ENCODE measurements at regions not wholly inside any gene's neighbourhood (a gene's known extent, or its start where the extent isn't known, plus 50 kb on each side); places are given as distances from the start of the nearest gene placed in this dataset.

DNA sequence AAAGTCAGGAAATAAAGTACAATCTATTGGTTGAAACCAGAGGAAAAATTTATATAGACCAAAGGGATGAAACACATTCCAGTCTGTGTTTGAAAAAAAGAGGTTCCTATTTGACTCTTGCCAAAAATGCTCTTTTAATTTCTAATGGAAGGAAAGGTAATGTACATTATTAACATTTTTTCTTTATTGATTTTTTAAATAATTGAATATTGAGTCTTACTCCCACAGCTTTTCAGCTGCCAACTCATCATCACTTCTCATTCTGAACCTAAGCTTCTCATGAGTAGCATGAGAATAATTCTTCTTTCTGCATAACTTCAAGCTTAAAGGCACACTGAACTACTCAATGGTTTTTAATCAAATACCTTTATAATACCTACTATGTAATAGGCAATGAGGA lies 49.8 kb upstream of the FHIP2A start:
- DNase-seq, result no peak
